ENCODE measurements at regions not wholly inside any gene's neighbourhood (a gene's known extent, or its start where the extent isn't known, plus 50 kb on each side); places are given as distances from the start of the nearest gene placed in this dataset.

- H3K4me3 ChIP-seq (replicated peaks; ENCODE audit: low read depth, low read length), result no peak overlapping the region
- TF ChIP-seq CTCF (IDR thresholded peaks at IDR 0.05; ENCODE audit: low read depth, low read length, missing control alignments), result no peak
These were observed 86.9 kb downstream of the ATP23 start for GRCh38 chr12:58028294-58028693.

GRCh38 chr12:58029260-58029659, 87.9 kb downstream of the ATP23 start:
- no peak for TF ChIP-seq CTCF (IDR thresholded peaks at IDR 0.05; ENCODE audit: low read depth, low read length, missing control alignments)

More at GRCh38 chr12:58028294-58028693, 86.9 kb downstream of the ATP23 start:
- no peak for DNase-seq (ENCODE audit: extremely low read depth, low read depth)

GRCh38 chr12:58030566-58031279, 89.4 kb downstream of the ATP23 start:
- TF ChIP-seq CTCF (IDR thresholded peaks at IDR 0.05; ENCODE audit: low read depth, low read length, missing control alignments), result no peak
- DNase-seq (ENCODE audit: extremely low read depth, low read depth), result no peak
- H3K4me3 ChIP-seq (replicated peaks; ENCODE audit: low read depth, low read length), result no peak overlapping the region

More at GRCh38 chr12:58029260-58029659, 87.9 kb downstream of the ATP23 start:
- no peak overlapping the region for H3K4me3 ChIP-seq (replicated peaks; ENCODE audit: low read depth, low read length)
- no peak for DNase-seq (ENCODE audit: extremely low read depth, low read depth)

- DNase-seq (ENCODE audit: extremely low read depth, low read depth), result no peak
- no peak overlapping the region for H3K4me3 ChIP-seq (replicated peaks; ENCODE audit: low read depth, low read length)
- no peak for TF ChIP-seq CTCF (IDR thresholded peaks at IDR 0.05; ENCODE audit: low read depth, low read length, missing control alignments)
These were observed 90.8 kb downstream of the ATP23 start for GRCh38 chr12:58032156-58032555.

GRCh38 chr12:58033831-58034230, 92.5 kb downstream of the ATP23 start:
- TF ChIP-seq CTCF (IDR thresholded peaks at IDR 0.05; ENCODE audit: low read depth, low read length, missing control alignments), result no peak
- H3K4me3 ChIP-seq (replicated peaks; ENCODE audit: low read depth, low read length), result no peak overlapping the region
- no peak for DNase-seq (ENCODE audit: extremely low read depth, low read depth)

- DNase-seq (ENCODE audit: extremely low read depth, low read depth), result no peak
- H3K4me3 ChIP-seq (replicated peaks; ENCODE audit: low read depth, low read length), result no peak overlapping the region
- no peak for TF ChIP-seq CTCF (IDR thresholded peaks at IDR 0.05; ENCODE audit: low read depth, low read length, missing control alignments)
These were observed 92.9 kb downstream of the ATP23 start for GRCh38 chr12:58034311-58034710.

GRCh38 chr12:58034712-58035111, 93.3 kb downstream of the ATP23 start:
- no peak overlapping the region for H3K4me3 ChIP-seq (replicated peaks; ENCODE audit: low read depth, low read length)
- DNase-seq (ENCODE audit: extremely low read depth, low read depth), result no peak
- TF ChIP-seq CTCF (IDR thresholded peaks at IDR 0.05; ENCODE audit: low read depth, low read length, missing control alignments), result no peak

Measured in HFF-Myc (cell line).